Activated CD8-positive, alpha-beta memory T cell treated with anti-CD3 and anti-CD28 coated beads for 1 hour (primary cell): ENCODE measurements at regions not wholly inside any gene's neighbourhood (a gene's known extent, or its start where the extent isn't known, plus 50 kb on each side); places are given as distances from the start of the nearest gene placed in this dataset.
"Not testable (repeated sequence)": the region's sequence is repeated elsewhere in the genome, so short reads cannot be mapped to it uniquely, and the experiment has no call there.

Source experiments
- DNase-seq, 2 donors: peaks; one replicate each; pipeline ENCODE4 v3.0.0-alpha.2; 2020; ENCODE audit warnings: low read depth in 1 of 2; ENCODE audit errors: extremely low read depth in 1 of 2

- DNase-seq, result no peak
Measured at GRCh38 chr20:51193066-51193772, 170.3 kb upstream of the KCNG1 start.

- no peak for DNase-seq
Measured at GRCh38 chr20:51190783-51191180, 167.9 kb upstream of the KCNG1 start.

GRCh38 chr20:51189814-51190782, 167.2 kb upstream of the KCNG1 start:
- no peak for DNase-seq

GRCh38 chr20:51188941-51189340, 166.0 kb upstream of the KCNG1 start:
- DNase-seq, result no peak

GRCh38 chr20:51187261-51187660, 164.4 kb upstream of the KCNG1 start:
- no peak for DNase-seq

GRCh38 chr20:51185861-51186260, 163.0 kb upstream of the KCNG1 start:
- DNase-seq, result no peak

GRCh38 chr20:51185277-51185676, 162.4 kb upstream of the KCNG1 start:
- DNase-seq, result no peak

- no peak for DNase-seq
Measured at GRCh38 chr20:51184289-51184688, 161.4 kb upstream of the KCNG1 start.

- DNase-seq, result no peak
Measured at GRCh38 chr20:51183451-51183850, 160.5 kb upstream of the KCNG1 start.

GRCh38 chr20:51182571-51182970, 159.7 kb upstream of the KCNG1 start:
- DNase-seq, result no peak

GRCh38 chr20:51178153-51178552, 155.2 kb upstream of the KCNG1 start:
- no peak for DNase-seq

- DNase-seq, result no peak
Measured at GRCh38 chr20:51176876-51177275, 154.0 kb upstream of the KCNG1 start.

GRCh38 chr20:51176446-51176845, 153.5 kb upstream of the KCNG1 start:
- no peak for DNase-seq

GRCh38 chr20:51175724-51176123, 152.8 kb upstream of the KCNG1 start:
- no peak for DNase-seq

- no peak for DNase-seq
Measured at GRCh38 chr20:51175156-51175555, 152.2 kb upstream of the KCNG1 start.

GRCh38 chr20:51174536-51174935, 151.6 kb upstream of the KCNG1 start:
- DNase-seq, result no peak

- DNase-seq, result no peak
Measured at GRCh38 chr20:51172558-51173428, 149.9 kb upstream of the KCNG1 start.

- no peak for DNase-seq
Measured at GRCh38 chr20:51171141-51171540, 148.2 kb upstream of the KCNG1 start.

- no peak for DNase-seq
Measured at GRCh38 chr20:51169813-51170212, 146.9 kb upstream of the KCNG1 start.

- DNase-seq, result not testable (repeated sequence)
Measured at GRCh38 chr20:51167911-51168310, 145.0 kb upstream of the KCNG1 start.

GRCh38 chr20:51166489-51166888, 143.6 kb upstream of the KCNG1 start:
- no peak for DNase-seq
